Inflammatory macrophage (primary cell): ENCODE measurements at regions not wholly inside any gene's neighbourhood (a gene's known extent, or its start where the extent isn't known, plus 50 kb on each side); places are given as distances from the start of the nearest gene placed in this dataset.
"Not testable (repeated sequence)": the region's sequence is repeated elsewhere in the genome, so short reads cannot be mapped to it uniquely, and the experiment has no call there.

ENCODE experiments used
- DNase-seq, 2 donors: peaks; one replicate each; pipeline ENCODE4 v3.0.0-alpha.2; 2020 to 2022

- no peak for DNase-seq
Measured at GRCh38 chrX:791479-792034, 161.0 kb downstream of the SHOX start.

GRCh38 chrX:790783-791360, 160.3 kb downstream of the SHOX start:
- DNase-seq = no peak

GRCh38 chrX:790041-790506, 159.5 kb downstream of the SHOX start:
- DNase-seq = no peak

- no peak for DNase-seq
Measured at GRCh38 chrX:789096-789495, 158.5 kb downstream of the SHOX start.

- DNase-seq = no peak
Measured at GRCh38 chrX:786441-786881, 155.9 kb downstream of the SHOX start.

GRCh38 chrX:784829-785228, 154.2 kb downstream of the SHOX start:
- DNase-seq = no peak

GRCh38 chrX:781224-782204, 150.9 kb downstream of the SHOX start:
- no peak for DNase-seq

- no peak for DNase-seq
Measured at GRCh38 chrX:776529-777230, 146.1 kb downstream of the SHOX start.

GRCh38 chrX:776061-776460, 145.5 kb downstream of the SHOX start:
- DNase-seq = no peak

GRCh38 chrX:774536-774935, 143.9 kb downstream of the SHOX start:
- DNase-seq = no peak

- DNase-seq = no peak
Measured at GRCh38 chrX:773292-774025, 142.9 kb downstream of the SHOX start.

GRCh38 chrX:771536-771935, 140.9 kb downstream of the SHOX start:
- no peak for DNase-seq

- no peak for DNase-seq
Measured at GRCh38 chrX:769796-770195, 139.2 kb downstream of the SHOX start.

GRCh38 chrX:768596-768995, 138.0 kb downstream of the SHOX start:
- DNase-seq = no peak

GRCh38 chrX:758917-759316, 128.3 kb downstream of the SHOX start:
- DNase-seq = no peak

GRCh38 chrX:750812-751211, 120.2 kb downstream of the SHOX start:
- no peak for DNase-seq

- DNase-seq = no peak
Measured at GRCh38 chrX:750263-750662, 119.7 kb downstream of the SHOX start.

GRCh38 chrX:747176-747575, 116.6 kb downstream of the SHOX start:
- DNase-seq = no peak

- DNase-seq = no peak
Measured at GRCh38 chrX:739611-740010, 109.0 kb downstream of the SHOX start.

GRCh38 chrX:737021-737420, 106.4 kb downstream of the SHOX start:
- DNase-seq = not testable (repeated sequence)

GRCh38 chrX:734362-734761, 103.8 kb downstream of the SHOX start:
- no peak for DNase-seq

- no peak for DNase-seq
Measured at GRCh38 chrX:733961-734360, 103.4 kb downstream of the SHOX start.
